ENCODE measurements at regions not wholly inside any gene's neighbourhood (a gene's known extent, or its start where the extent isn't known, plus 50 kb on each side); places are given as distances from the start of the nearest gene placed in this dataset.

GRCh38 chr2:117571590-117572349 lies 242.7 kb upstream of the DDX18 start:
- TF ChIP-seq REST (IDR thresholded peaks at IDR 0.05; ENCODE audit: insufficient read depth in 1 of 2, low read depth in 2 of 2, low read length in 2 of 2) (no peak), POLR2AphosphoS5 (IDR thresholded peaks at IDR 0.05; ENCODE audit: low read depth, low read length) (no peak), SIN3A (IDR thresholded peaks at IDR 0.05; ENCODE audit: borderline replicate concordance, insufficient read depth, low read length) (no peak), TAF1 (IDR thresholded peaks at IDR 0.05; ENCODE audit: borderline replicate concordance, insufficient read depth, low read length) (no peak)

Data from PFSK-1 (cell line).